OCI-LY3 (cell line): ENCODE measurements at regions not wholly inside any gene's neighbourhood (a gene's known extent, or its start where the extent isn't known, plus 50 kb on each side); places are given as distances from the start of the nearest gene placed in this dataset.
"Not testable (repeated sequence)": the region's sequence is repeated elsewhere in the genome, so short reads cannot be mapped to it uniquely, and the experiment has no call there.

Source experiments
- H2AFZ ChIP-seq: fragments of 200-600, 300-600 bp; shearing (Covaris generic); 2 replicates; pipeline ENCODE4 v1.6.0; 2014; ENCODE audit warnings: antibody characterized with exemption, low read depth, low read length
- H3K27ac ChIP-seq: fragments of 200-600, 300-600 bp; sonication (generic); 2 replicates; pipeline ENCODE4 v1.5.1; 2014; ENCODE audit warnings: mild to moderate bottlenecking, low read length, moderate library complexity, mixed read lengths
- H3K27me3 ChIP-seq: fragments of 200-600, 300-600 bp; sonication (generic); 2 replicates; pipeline ENCODE4 v1.6.1; 2014; ENCODE audit warnings: low read depth, low read length, mixed read lengths
- H3K36me3 ChIP-seq: fragments of 200-600, 300-600 bp; sonication (generic); replicated peaks from 2 replicates; pipeline ENCODE3; 2014; ENCODE audit warnings: low read depth, low read length, mixed read lengths
- H3K4me1 ChIP-seq: fragments of 300-600, 200-600 bp; sonication (generic); 2 replicates; pipeline ENCODE4 v1.6.1; 2014; ENCODE audit warnings: low read length, mixed read lengths
- H3K4me2 ChIP-seq: fragments of 200-600, 300-600 bp; sonication (generic); 2 replicates; pipeline ENCODE4 v1.6.1; 2014; ENCODE audit warnings: low read length, mixed read lengths
- H3K4me3 ChIP-seq: fragments of 300-600, 200-600 bp; sonication (generic); 2 replicates; pipeline ENCODE4 v1.5.1; 2014; ENCODE audit warnings: antibody characterized with exemption, mild to moderate bottlenecking, low read length, moderate library complexity
- H3K79me2 ChIP-seq: fragments of 300-600, 200-600 bp; shearing (Covaris generic); 2 replicates; pipeline ENCODE4 v1.6.1; 2014; ENCODE audit warnings: mild to moderate bottlenecking, low read length, mixed read lengths
- H3K9ac ChIP-seq: fragments of 300-600, 200-600 bp; shearing (Covaris generic); 2 replicates; pipeline ENCODE4 v1.6.0; 2014; ENCODE audit warnings: mild to moderate bottlenecking, low read length, moderate library complexity
- H3K9me3 ChIP-seq: fragments of 200-600, 300-600 bp; shearing (Covaris generic); 2 replicates; pipeline ENCODE4 v1.6.1; 2014; ENCODE audit warnings: low read length, mixed read lengths; ENCODE audit not compliant: insufficient read depth
- H4K20me1 ChIP-seq: fragments of 200-600, 300-600 bp; sonication (generic); 2 replicates; pipeline ENCODE4 v1.6.1; 2016; ENCODE audit warnings: low read length, mixed read lengths; ENCODE audit not compliant: insufficient read depth
- CTCF ChIP-seq: fragments of 200-600, 300-600 bp; sonication (generic); IDR thresholded peaks from 2 replicates; pipeline ENCODE4 v1.5.1; 2014; ENCODE audit warnings: antibody characterized with exemption, low read length, low read depth
- EZH2phosphoT487 ChIP-seq: fragments of 200-600 bp; shearing (Covaris generic); IDR thresholded peaks from 2 replicates; pipeline ENCODE4 v1.6.1; 2018; ENCODE audit warnings: antibody characterized with exemption, mixed run types, low read depth

DNA sequence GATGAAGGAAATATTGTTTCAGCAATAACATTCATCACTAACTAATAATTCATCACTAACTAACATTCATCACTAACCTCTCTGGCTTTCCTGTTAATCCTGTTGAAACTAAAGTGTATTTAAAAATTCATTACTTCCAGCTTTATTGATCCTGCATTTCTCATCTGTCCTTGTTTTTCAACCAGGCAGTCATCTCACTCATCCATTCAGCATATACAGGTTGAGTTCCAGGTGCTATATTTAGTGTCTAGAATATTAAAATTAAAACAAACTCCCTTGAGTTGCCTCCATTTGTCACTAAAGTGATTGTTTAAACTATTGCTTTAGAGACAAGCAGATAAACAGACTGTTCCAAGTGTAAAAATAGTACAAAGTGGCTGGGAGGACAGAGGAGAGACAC lies 58.1 kb downstream of the ATXN7L3B start:
- no peaks in the 10 kb centered on the region for H3K4me1 ChIP-seq
- H3K79me2 ChIP-seq = no peaks in the 10 kb centered on the region
- no peaks in the 10 kb centered on the region for H3K36me3 ChIP-seq
- no peaks in the 10 kb centered on the region for H4K20me1 ChIP-seq
- H3K27ac ChIP-seq = no peak overlapping the region
- H3K9ac ChIP-seq = no peak overlapping the region
- no peak overlapping the region for H2AFZ ChIP-seq
- H3K4me3 ChIP-seq = no peak overlapping the region
- H3K27me3 ChIP-seq = no peaks in the 10 kb centered on the region
- no peak overlapping the region for H3K4me2 ChIP-seq
- TF ChIP-seq EZH2phosphoT487 (no peak), CTCF (no peak)
- H3K9me3 ChIP-seq = no peaks in the 10 kb centered on the region

- Histone ChIP-seq H3K9me3 (no peaks in the 10 kb centered on the region), H2AFZ (no peak overlapping the region), H3K4me3 (no peak overlapping the region)
Observed at GRCh38 chr12:74598819-74599218, 61.2 kb downstream of the ATXN7L3B start.

GRCh38 chr12:74599932-74600331 lies 62.3 kb downstream of the ATXN7L3B start:
- Histone ChIP-seq H3K9me3 (no peaks in the 10 kb centered on the region), H2AFZ (no peak overlapping the region), H3K4me3 (no peak overlapping the region), H3K4me1 (no peaks in the 10 kb centered on the region), H4K20me1 (no peaks in the 10 kb centered on the region), H3K4me2 (no peak overlapping the region), H3K27me3 (no peaks in the 10 kb centered on the region), H3K79me2 (no peaks in the 10 kb centered on the region), H3K27ac (no peak overlapping the region), H3K9ac (no peak overlapping the region), H3K36me3 (no peaks in the 10 kb centered on the region)
- TF ChIP-seq EZH2phosphoT487 = no peak

More at GRCh38 chr12:74598819-74599218, 61.2 kb downstream of the ATXN7L3B start:
- Histone ChIP-seq H4K20me1 (no peaks in the 10 kb centered on the region), H3K27ac (no peak overlapping the region), H3K79me2 (no peaks in the 10 kb centered on the region), H3K9ac (no peak overlapping the region), H3K36me3 (no peaks in the 10 kb centered on the region), H3K4me1 (no peaks in the 10 kb centered on the region), H3K27me3 (no peaks in the 10 kb centered on the region), H3K4me2 (no peak overlapping the region)
- no peak for TF ChIP-seq EZH2phosphoT487
- no peak for TF ChIP-seq CTCF

DNA sequence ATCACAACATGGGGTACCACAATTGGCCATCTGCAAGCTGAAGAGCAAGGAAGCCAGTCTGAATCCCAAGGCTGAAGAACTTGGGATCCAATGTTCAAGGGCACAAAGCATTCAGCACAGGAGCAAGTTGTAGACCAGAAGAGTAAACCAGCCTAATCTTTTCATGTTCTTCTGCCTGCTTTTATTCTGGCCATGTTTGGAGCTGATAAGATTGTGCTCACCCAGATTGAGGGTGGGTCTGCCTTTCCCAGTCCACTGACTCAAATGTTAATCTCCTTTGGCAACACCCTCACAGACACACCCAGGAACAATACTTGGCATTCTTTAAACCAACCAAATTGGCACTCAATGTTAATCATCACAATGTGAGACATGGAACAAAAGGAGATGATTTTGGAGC lies 63.2 kb downstream of the ATXN7L3B start:
- not testable (repeated sequence) for H3K27ac ChIP-seq, H3K27me3 ChIP-seq, H4K20me1 ChIP-seq, H3K9me3 ChIP-seq, H3K4me1 ChIP-seq, H3K9ac ChIP-seq, H3K4me3 ChIP-seq, H2AFZ ChIP-seq, H3K4me2 ChIP-seq, H3K36me3 ChIP-seq, H3K79me2 ChIP-seq

DNA sequence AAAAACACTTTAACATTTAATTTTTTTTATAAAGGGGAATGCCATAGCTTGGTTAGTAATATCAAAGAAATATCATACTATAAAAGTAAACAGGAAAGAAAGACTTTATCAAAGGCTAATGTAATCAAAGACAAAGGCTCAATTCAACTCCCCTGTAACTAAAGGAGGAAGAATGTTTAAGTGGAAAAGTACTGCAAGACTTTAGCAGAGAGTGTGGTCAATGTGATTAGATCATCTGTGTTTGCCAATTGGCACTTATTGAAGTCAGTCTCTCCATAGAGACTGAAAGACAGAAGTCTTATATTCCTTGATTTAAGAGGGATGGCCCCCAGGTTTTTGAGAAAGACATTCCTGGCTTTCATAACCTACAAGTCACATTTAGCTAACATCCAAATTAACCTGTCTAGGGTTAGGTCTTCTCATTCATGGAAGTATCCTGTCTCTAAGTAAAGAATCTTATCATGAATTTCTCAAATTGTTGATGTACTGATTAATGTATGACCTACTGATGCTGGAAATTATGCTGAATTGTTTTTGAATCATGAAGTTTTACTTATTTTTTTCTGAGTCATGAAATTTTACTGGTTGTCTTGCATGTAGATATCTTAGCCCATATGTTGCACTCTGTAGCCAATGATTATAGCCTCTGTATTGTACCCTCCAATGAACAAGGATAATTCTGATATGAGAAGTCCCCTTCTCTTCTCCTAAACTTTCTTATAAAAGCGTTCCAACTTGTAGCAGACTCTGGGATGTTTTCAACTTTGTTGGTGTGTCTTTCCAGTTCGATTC lies 65.4 kb downstream of the ATXN7L3B start:
- no peak overlapping the region for H2AFZ ChIP-seq
- no peak overlapping the region for H3K4me3 ChIP-seq
- no peaks in the 10 kb centered on the region for H3K4me1 ChIP-seq
- H3K79me2 ChIP-seq = no peaks in the 10 kb centered on the region
- no peaks in the 10 kb centered on the region for H3K36me3 ChIP-seq
- no peaks in the 10 kb centered on the region for H3K9me3 ChIP-seq
- no peak overlapping the region for H3K9ac ChIP-seq
- H4K20me1 ChIP-seq = no peaks in the 10 kb centered on the region
- no peaks in the 10 kb centered on the region for H3K27me3 ChIP-seq
- H3K27ac ChIP-seq = no peak overlapping the region
- no peak for TF ChIP-seq EZH2phosphoT487
- no peak for TF ChIP-seq CTCF
- no peak overlapping the region for H3K4me2 ChIP-seq
